Caco-2 (cell line): ENCODE measurements at regions not wholly inside any gene's neighbourhood (a gene's known extent, or its start where the extent isn't known, plus 50 kb on each side); places are given as distances from the start of the nearest gene placed in this dataset.

Source experiments
- BruUV-seq: library from RNA; stranded (reverse); fragments of 400-500 nt; replicated peaks from 2 replicates; lab custom pipeline; 2021; lab: Mats Ljungman, UMichigan
- CTCF ChIA-PET: fragments of 300-600 bp; sonication (Branson Sonifier 250); formaldehyde crosslinking; loops from one replicate; lab custom pipeline; 2022; ENCODE audit warnings: antibody characterized with exemption; lab: Charles Lee
- POLR2A ChIA-PET: fragments of 300-600 bp; sonication (Branson Sonifier 250); formaldehyde crosslinking; loops from one replicate; lab custom pipeline; 2022; ENCODE audit warnings: antibody characterized with exemption; lab: Charles Lee
- DNase-seq, 2 experiments: peaks; one replicate each; pipeline versions ENCODE4 v3.0.0 to v3.0.0-alpha.2; 2020 to 2022
- H3K27me3 ChIP-seq: replicated peaks from 2 replicates; pipeline ENCODE4 v1.6.0; 2011; ENCODE audit warnings: low read length; ENCODE audit not compliant: control insufficient read depth, insufficient read depth
- H3K36me3 ChIP-seq: 2 replicates; pipeline ENCODE4 v1.5.1; 2011; ENCODE audit warnings: low read length; ENCODE audit not compliant: control insufficient read depth, insufficient read depth
- H3K4me1 ChIP-seq: fragments of 250-450 bp; sonication (Bioruptor Pico); 2 replicates; pipeline ENCODE4 v1.5.1; 2020; ENCODE audit warnings: mild to moderate bottlenecking
- H3K4me3 ChIP-seq: 2 replicates; pipeline ENCODE4 v1.5.1; 2011; ENCODE audit warnings: low read depth, mild to moderate bottlenecking, control low read depth, low read length
- H3K9me3 ChIP-seq: fragments of 250-450 bp; sonication (Bioruptor Pico); 2 replicates; pipeline ENCODE4 v1.5.1; 2020; ENCODE audit warnings: mild to moderate bottlenecking, moderate library complexity
- H3K27ac Mint-ChIP-seq: one replicate; pipeline ENCODE4 v1.8.0; 2022; ENCODE audit warnings: mixed read lengths; ENCODE audit not compliant: unreplicated experiment
- H3K27me3 Mint-ChIP-seq: one replicate; pipeline ENCODE4 v1.8.0; 2022; ENCODE audit warnings: mixed read lengths; ENCODE audit not compliant: insufficient read depth, unreplicated experiment
- H3K36me3 Mint-ChIP-seq: one replicate; pipeline ENCODE4 v1.8.0; 2022; ENCODE audit warnings: mild to moderate bottlenecking, mixed read lengths; ENCODE audit not compliant: insufficient read depth, unreplicated experiment
- H3K4me1 Mint-ChIP-seq: one replicate; pipeline ENCODE4 v1.8.0; 2022; ENCODE audit warnings: low read depth, mixed read lengths; ENCODE audit not compliant: unreplicated experiment
- H3K4me3 Mint-ChIP-seq: one replicate; pipeline ENCODE4 v1.8.0; 2022; ENCODE audit warnings: mild to moderate bottlenecking, moderate library complexity, mixed read lengths; ENCODE audit not compliant: unreplicated experiment
- H3K9me3 Mint-ChIP-seq: one replicate; pipeline ENCODE4 v1.8.0; 2022; ENCODE audit warnings: mixed read lengths; ENCODE audit not compliant: unreplicated experiment
- CTCF ChIP-seq, 2 experiments: fragments of 200-600 bp in 1 of 2; IDR thresholded peaks; 1 replicate in 1 of 2; 2 replicates in 1 of 2; pipeline versions ENCODE4 v1.5.1 to v1.8.0; 2011 to 2022; ENCODE audit warnings: antibody characterized with exemption in 1 of 2, control low read depth in 1 of 2, inconsistent platforms in 1 of 2, low read depth in 1 of 2, low read length in 1 of 2, mild to moderate bottlenecking in 1 of 2, moderate library complexity in 1 of 2; ENCODE audit not compliant: insufficient read depth in 1 of 2, severe bottlenecking in 1 of 2, unreplicated experiment in 1 of 2
- intact Hi-C: fragments of 100-400 bp; cut with micrococcal nuclease; formaldehyde crosslinking; loops from one replicate; pipeline ENCODE4 v1.10.0; 2022; ENCODE audit not compliant: unreplicated experiment

- TF ChIP-seq CTCF (IDR thresholded peaks at IDR 0.05; ENCODE audit: insufficient read depth in 1 of 2, low read depth in 1 of 2, low read length in 1 of 2, severe bottlenecking in 1 of 2, unreplicated experiment in 1 of 2) = no peak
- no peaks in the 10 kb centered on the region for H3K9me3 ChIP-seq
- H3K4me3 ChIP-seq = no peak overlapping the region
- peak overlapping the region; percentile 59 for H3K4me3 Mint-ChIP-seq
- peaks cover 33% of the 10 kb centered on the region for H3K4me1 Mint-ChIP-seq
- peak; percentile 65 to 78 for DNase-seq
- BruUV-seq = no TSS peak
- no peaks in the 10 kb centered on the region for H3K27me3 Mint-ChIP-seq
- H3K27me3 ChIP-seq = no peaks in the 10 kb centered on the region
- H3K36me3 Mint-ChIP-seq = no peaks in the 10 kb centered on the region
- H3K27ac Mint-ChIP-seq = peak overlapping the region; percentile 86
- POLR2A ChIA-PET = interaction anchor here (0.5 to 1.0 kb wide), 3 partner anchors 12 to 62 kb away, joined by 3 to 5 read pairs (median 3); partner anchors contain the start of gene ABCD3
- H3K36me3 ChIP-seq = no peaks in the 10 kb centered on the region
- CTCF ChIA-PET = interaction anchor here (1.2 kb wide), 1 partner anchor 13 kb away, joined by 6 read pairs; no protein-coding TSS in a partner anchor
- intact Hi-C loops = loop anchor here (1.0 to 5.0 kb wide), 5 partner anchors 13 to 107 kb away; partner anchors contain the start of gene ABCD3
- peaks cover 59% of the 10 kb centered on the region for H3K4me1 ChIP-seq
- H3K9me3 Mint-ChIP-seq = no peaks in the 10 kb centered on the region
Measured at GRCh38 chr1:94355485-94355980, 62.7 kb upstream of the ABCD3 start.

GRCh38 chr1:94351481-94351880 is 66.7 kb upstream of the ABCD3 start:
- no TSS peak for BruUV-seq
- Histone ChIP-seq H3K27me3 (no peaks in the 10 kb centered on the region), H3K36me3 (no peaks in the 10 kb centered on the region), H3K9me3 (no peaks in the 10 kb centered on the region), H3K4me1 (peaks cover 57% of the 10 kb centered on the region), H3K4me3 (no peak overlapping the region)
- Mint-ChIP-seq H3K4me1 (peaks cover 33% of the 10 kb centered on the region), H3K4me3 (no peak overlapping the region), H3K27me3 (no peaks in the 10 kb centered on the region), H3K36me3 (no peaks in the 10 kb centered on the region), H3K9me3 (no peaks in the 10 kb centered on the region), H3K27ac (peak overlapping the region; percentile 22)
- no peak for DNase-seq
- POLR2A ChIA-PET = no interaction called here
- TF ChIP-seq CTCF (IDR thresholded peaks at IDR 0.05; ENCODE audit: insufficient read depth in 1 of 2, low read depth in 1 of 2, low read length in 1 of 2, severe bottlenecking in 1 of 2, unreplicated experiment in 1 of 2) = no peak
- intact Hi-C loops = no loop called here
- CTCF ChIA-PET = no interaction called here

- no peak for TF ChIP-seq CTCF (IDR thresholded peaks at IDR 0.05; ENCODE audit: insufficient read depth in 1 of 2, low read depth in 1 of 2, low read length in 1 of 2, severe bottlenecking in 1 of 2, unreplicated experiment in 1 of 2)
- Mint-ChIP-seq H3K27me3 (no peaks in the 10 kb centered on the region), H3K27ac (no peak overlapping the region), H3K36me3 (peaks cover under 1% of the 10 kb centered on the region), H3K4me1 (peaks cover 30% of the 10 kb centered on the region), H3K4me3 (no peak overlapping the region), H3K9me3 (no peaks in the 10 kb centered on the region)
- peaks cover 49% of the 10 kb centered on the region for H3K4me1 ChIP-seq
- H3K36me3 ChIP-seq = no peaks in the 10 kb centered on the region
- intact Hi-C loops = no loop called here
- H3K27me3 ChIP-seq = no peaks in the 10 kb centered on the region
- CTCF ChIA-PET = no interaction called here
- no peaks in the 10 kb centered on the region for H3K9me3 ChIP-seq
- DNase-seq = no peak
- no peak overlapping the region for H3K4me3 ChIP-seq
- POLR2A ChIA-PET = no interaction called here
- BruUV-seq = no TSS peak
Measured at GRCh38 chr1:94350350-94350924, 67.8 kb upstream of the ABCD3 start.
